Pons (tissue), 1 donor: ENCODE measurements at regions not wholly inside any gene's neighbourhood (a gene's known extent, or its start where the extent isn't known, plus 50 kb on each side); places are given as distances from the start of the nearest gene placed in this dataset.

Source experiments
- DNase-seq: peaks from one replicate; pipeline ENCODE4 v3.0.0-alpha.2; 2016; ENCODE audit warnings: low spot score

DNA sequence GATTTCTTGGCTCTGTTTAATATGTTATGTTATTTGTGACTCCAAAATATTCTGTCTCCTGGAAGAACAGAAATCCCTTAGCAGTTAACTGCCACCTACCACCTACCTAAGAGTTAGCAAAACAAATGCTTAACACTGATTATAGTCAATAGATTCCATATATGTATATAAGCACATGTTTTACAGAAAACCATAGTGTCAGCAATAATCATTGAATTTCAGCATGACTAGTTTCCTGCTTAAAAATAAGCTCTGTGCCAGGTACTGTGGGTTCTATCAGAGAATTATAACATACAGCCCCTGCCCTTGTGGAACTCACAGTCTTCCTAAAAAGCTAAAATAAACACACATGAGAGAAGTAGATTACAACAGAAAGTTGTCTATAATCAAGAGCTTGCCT is 561.9 kb upstream of the CAMK1G start:
- no peak for DNase-seq

DNA sequence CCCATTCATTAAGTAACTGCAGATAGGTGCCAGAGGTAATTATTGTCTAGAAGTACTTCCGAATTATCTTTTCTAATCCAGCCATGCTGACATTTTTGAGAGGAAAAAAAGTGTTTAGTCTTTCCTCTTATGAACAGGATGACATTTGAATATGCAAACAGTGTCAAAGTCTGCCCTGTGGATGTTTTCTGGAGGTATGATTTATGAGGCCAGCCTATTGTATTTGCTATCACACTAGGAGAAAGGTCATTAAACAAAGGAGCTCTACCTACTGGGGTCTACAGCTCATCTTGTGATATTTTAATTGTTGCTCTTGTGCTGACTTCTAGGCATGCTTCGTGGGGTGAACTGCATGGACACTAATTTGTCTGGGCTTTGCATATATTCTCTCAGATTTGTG is 559.7 kb upstream of the CAMK1G start:
- no peak for DNase-seq

DNA sequence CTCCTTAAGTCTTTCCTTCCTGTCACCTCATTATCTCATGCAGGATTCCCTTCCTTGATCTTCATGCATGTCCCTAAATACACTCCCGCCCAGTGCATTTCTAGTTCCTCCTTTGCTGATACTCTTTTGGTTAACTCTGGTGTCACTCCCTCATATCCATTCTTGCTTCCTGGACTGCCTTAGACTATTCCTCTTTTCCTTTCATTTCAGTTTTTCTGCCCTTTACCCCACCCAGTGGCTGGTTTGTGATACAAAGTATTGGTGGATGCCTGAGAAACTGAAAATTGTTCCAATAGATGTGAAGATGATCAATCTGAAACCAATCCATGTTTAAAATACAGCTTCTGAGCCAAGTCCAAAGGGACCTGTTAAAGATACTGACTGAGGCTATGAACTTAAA is 553.8 kb upstream of the CAMK1G start:
- no peak for DNase-seq

GRCh38 chr1:209030454-209031167 is 552.9 kb upstream of the CAMK1G start:
- no peak for DNase-seq

- DNase-seq = no peak
Measured at GRCh38 chr1:209037064-209037463, 546.5 kb upstream of the CAMK1G start.

GRCh38 chr1:209038316-209038715 is 545.2 kb upstream of the CAMK1G start:
- DNase-seq = no peak

DNA sequence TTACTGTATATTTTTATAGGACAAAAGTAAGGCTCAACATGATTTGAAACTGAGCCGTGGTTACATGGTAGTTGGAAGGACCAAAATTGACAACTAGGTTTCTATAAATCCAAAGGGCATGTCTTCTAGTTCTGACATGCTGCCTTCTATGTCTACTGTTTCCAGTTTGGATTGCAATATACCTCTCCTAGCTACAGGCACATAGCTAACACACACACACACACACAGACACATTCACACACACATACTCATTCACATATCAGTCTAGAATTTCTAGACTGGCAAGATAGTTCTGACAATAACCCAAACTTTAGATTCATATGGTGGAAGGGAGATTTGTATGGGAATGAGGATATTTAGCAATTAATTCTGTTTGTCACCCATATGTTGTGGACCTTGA is 544.8 kb upstream of the CAMK1G start:
- DNase-seq = no peak

GRCh38 chr1:209040351-209040750 is 543.2 kb upstream of the CAMK1G start:
- DNase-seq = no peak

- no peak for DNase-seq
Measured at GRCh38 chr1:209041927-209042326, 541.6 kb upstream of the CAMK1G start.

GRCh38 chr1:209042413-209042812 is 541.1 kb upstream of the CAMK1G start:
- DNase-seq = no peak

GRCh38 chr1:209045331-209046057 is 538.0 kb upstream of the CAMK1G start:
- DNase-seq = no peak

- no peak for DNase-seq
Measured at GRCh38 chr1:209046058-209046417, 537.5 kb upstream of the CAMK1G start.

- DNase-seq = no peak
Measured at GRCh38 chr1:209046935-209047334, 536.6 kb upstream of the CAMK1G start.

GRCh38 chr1:209048941-209049669 is 534.4 kb upstream of the CAMK1G start:
- no peak for DNase-seq

- no peak for DNase-seq
Measured at GRCh38 chr1:209051570-209051969, 531.9 kb upstream of the CAMK1G start.

GRCh38 chr1:209053587-209053986 is 529.9 kb upstream of the CAMK1G start:
- no peak for DNase-seq

- no peak for DNase-seq
Measured at GRCh38 chr1:209057083-209057482, 526.4 kb upstream of the CAMK1G start.

GRCh38 chr1:209057901-209058300 is 525.6 kb upstream of the CAMK1G start:
- no peak for DNase-seq

GRCh38 chr1:209059376-209059775 is 524.1 kb upstream of the CAMK1G start:
- DNase-seq = no peak

- no peak for DNase-seq
Measured at GRCh38 chr1:209059981-209060380, 523.5 kb upstream of the CAMK1G start.

DNA sequence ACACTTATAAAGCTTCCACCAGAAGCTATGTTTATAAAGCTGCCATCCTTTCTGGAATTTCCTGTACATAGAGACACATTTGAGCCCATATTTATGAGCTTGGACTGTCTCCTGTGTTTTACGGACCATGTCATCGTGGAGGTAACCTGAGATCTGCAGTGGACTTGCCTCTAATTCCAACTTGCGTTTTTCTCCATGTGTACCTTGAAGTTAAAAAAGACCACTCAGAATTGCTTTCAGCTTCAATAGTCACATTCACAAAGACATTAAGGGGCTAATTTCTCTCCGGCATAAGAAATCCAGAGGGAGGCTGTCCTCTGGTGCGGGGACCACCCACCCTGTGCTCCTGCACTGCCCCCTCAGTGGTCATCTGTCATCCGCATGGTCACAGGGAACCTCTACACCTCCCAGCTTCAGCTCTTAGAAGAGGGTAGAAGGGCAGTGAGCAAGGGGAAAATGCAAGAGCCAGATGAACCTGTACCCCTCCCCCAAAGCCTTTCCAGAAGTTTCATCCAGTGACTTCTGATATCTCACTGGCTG is 521.4 kb upstream of the CAMK1G start:
- DNase-seq = no peak

GRCh38 chr1:209062863-209063262 is 520.7 kb upstream of the CAMK1G start:
- DNase-seq = no peak
